ENCODE measurements at regions not wholly inside any gene's neighbourhood (a gene's known extent, or its start where the extent isn't known, plus 50 kb on each side); places are given as distances from the start of the nearest gene placed in this dataset.

- TF ChIP-seq, protein P1, sequence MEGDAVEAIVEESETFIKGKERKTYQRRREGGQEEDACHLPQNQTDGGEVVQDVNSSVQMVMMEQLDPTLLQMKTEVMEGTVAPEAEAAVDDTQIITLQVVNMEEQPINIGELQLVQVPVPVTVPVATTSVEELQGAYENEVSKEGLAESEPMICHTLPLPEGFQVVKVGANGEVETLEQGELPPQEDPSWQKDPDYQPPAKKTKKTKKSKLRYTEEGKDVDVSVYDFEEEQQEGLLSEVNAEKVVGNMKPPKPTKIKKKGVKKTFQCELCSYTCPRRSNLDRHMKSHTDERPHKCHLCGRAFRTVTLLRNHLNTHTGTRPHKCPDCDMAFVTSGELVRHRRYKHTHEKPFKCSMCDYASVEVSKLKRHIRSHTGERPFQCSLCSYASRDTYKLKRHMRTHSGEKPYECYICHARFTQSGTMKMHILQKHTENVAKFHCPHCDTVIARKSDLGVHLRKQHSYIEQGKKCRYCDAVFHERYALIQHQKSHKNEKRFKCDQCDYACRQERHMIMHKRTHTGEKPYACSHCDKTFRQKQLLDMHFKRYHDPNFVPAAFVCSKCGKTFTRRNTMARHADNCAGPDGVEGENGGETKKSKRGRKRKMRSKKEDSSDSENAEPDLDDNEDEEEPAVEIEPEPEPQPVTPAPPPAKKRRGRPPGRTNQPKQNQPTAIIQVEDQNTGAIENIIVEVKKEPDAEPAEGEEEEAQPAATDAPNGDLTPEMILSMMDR (IDR thresholded peaks at IDR 0.05; ENCODE audit: low read depth, low read length), result no peak
- no peak for TF ChIP-seq EZH2phosphoT487 (IDR thresholded peaks at IDR 0.05; ENCODE audit: low read depth)
Observed at GRCh38 chr12:83622205-83622604, 935.5 kb downstream of the TMTC2 start.
